ENCODE measurements at regions not wholly inside any gene's neighbourhood (a gene's known extent, or its start where the extent isn't known, plus 50 kb on each side); places are given as distances from the start of the nearest gene placed in this dataset.

DNA sequence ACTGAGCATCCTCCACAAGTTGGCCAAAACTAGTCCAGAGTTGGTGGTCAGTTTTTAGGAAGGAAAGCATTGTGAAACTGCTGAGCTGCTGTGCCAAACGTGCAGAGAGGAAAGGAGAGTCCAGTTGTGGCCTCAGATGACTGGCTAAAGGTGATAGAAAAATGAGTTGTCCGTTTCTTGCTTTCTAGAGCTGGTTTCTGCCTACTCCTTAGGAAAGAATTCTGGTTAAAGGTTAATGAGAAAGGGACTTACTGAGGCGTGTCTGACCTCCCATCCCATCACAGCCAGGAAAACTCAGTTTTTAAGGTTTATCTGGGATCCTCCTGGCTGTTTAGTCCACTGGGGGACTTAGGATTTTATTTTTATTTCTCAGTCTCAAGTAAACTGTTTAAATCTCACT lies 1186.3 kb downstream of the UQCRFS1 start:
- no peak for DNase-seq

- no peak for DNase-seq
Observed at GRCh38 chr19:28024920-28025319, 1188.0 kb downstream of the UQCRFS1 start.

GRCh38 chr19:28023064-28023463 lies 1189.9 kb downstream of the UQCRFS1 start:
- no peak for DNase-seq

GRCh38 chr19:28022506-28022905 lies 1190.4 kb downstream of the UQCRFS1 start:
- DNase-seq = no peak

- DNase-seq = no peak
Observed at GRCh38 chr19:28021259-28022185, 1191.4 kb downstream of the UQCRFS1 start.

DNA sequence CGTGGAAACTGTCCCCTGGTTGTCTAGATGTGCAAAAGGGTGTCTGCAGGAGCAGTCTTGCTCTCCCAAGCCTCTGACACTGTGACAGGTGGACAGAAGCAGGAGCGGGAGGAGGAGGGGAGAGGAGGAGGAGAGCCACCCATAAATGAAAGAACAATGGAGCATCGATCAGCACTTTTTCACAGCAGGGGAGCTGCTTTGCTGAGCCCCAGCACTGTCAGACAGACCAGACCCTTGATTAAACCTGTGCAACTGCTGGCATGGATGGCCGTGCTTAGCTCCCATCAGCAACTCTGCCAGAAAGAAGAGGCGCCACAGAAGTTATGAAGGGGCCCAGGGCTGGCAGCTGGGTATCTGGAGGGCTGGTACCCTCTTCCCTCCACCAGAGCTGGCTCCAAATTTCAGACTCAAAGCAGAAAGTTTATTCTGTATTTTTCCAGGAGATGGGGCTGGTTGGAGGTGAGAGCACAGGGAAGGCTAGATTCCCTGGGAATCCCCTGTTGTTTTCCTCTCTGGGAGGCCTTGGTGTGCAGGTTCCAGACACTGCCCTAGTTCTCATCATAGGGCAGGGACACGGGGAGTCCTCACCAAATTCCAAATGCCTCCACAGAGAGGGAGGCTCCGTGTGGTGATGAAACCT lies 1192.2 kb downstream of the UQCRFS1 start:
- DNase-seq = peak; percentile 0

DNA sequence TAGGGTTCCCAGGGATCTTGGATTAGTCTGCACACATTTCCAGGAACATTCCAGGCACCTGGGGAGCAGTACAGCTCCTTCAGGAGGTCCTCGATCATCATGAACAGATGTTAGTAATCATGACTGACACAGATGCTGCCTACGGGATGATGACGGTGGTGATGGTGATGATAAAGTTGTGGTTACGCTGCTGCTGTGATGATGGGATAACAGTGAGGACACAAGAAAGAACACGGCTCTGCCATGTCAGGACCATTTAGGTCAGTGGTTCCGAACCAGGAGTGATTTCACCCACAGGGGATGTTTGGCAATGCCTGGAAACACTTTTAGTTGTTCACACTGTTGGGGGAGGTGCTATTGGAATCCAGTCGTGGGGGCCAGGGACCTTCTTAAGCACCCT lies 1193.0 kb downstream of the UQCRFS1 start:
- DNase-seq = no peak

DNA sequence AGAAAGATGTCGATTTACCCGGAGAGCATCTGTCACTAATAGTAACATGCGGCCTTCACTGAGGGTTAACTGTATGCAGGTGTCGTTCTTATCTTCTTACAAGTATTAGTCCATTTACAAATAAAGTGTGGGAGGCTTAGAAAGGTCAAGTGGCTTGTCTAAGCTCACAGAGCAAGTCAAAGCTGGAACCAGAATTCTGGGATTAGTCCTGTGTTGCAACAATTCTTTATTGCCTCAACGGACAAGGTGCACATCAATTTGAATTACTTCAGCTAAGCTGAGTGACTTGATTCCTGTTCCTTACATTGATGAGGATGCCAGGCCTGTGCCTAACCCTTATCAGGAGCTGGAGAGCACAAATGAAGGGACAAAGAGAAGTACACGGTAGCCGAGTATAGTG lies 1193.6 kb downstream of the UQCRFS1 start:
- DNase-seq = no peak

DNA sequence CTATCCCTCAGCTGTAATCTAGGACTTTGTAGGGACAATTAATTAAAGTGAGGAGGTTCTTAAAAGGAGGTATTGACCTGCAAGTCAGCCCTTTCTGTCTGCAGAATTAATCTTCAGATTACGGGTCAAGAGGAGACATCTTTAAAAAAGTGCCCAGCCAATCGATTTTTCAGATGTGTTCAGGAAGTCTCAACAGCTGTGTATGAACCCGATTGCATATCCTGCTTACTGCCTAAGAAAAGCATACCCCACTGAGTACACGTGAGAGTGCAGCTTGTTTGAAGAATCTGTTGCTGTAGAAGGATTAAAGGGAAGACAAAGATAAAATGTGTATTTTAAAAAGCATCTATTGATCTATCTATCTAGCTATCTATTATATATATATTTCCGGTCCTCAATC lies 1194.5 kb downstream of the UQCRFS1 start:
- DNase-seq = no peak

GRCh38 chr19:28014615-28015405 lies 1198.1 kb downstream of the UQCRFS1 start:
- no peak for DNase-seq

DNA sequence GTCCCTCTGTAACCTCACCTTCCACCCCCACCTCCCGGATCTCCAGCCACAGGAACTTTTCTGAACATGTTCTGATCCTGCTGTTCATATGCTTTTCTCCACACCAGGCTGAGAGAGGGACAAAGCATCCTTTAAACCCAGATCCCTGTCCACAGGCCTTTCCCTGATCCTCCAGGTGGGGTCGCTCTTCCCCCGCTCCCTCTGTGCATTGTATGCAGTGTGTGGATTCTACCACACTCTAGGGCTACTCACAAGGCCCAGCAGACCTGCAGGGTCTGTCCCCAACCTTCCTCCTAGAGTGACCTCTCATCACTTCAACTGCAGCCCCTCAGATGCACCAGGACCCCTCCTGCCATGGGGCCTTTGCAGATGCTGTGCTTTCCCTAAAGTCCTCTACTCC lies 1200.6 kb downstream of the UQCRFS1 start:
- DNase-seq = no peak

DNA sequence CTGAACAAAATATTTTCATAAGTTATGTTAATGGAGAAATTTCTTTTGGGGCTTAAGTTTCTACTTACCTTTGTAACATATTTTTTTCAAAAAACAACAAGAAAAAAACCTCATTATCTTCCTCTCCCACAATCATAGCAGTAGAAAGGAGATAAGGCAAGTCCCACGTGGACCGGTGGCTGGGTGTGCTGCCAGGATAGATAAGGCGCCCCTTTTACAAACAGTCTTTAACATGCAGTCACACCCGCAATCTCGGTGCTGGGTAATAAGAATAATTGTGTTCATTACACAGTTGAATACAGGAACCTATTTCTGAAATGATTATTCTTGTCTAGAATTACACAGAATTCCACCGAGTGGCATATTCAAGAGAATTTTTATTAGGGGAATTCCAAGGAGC lies 1202.3 kb downstream of the UQCRFS1 start:
- no peak for DNase-seq

DNA sequence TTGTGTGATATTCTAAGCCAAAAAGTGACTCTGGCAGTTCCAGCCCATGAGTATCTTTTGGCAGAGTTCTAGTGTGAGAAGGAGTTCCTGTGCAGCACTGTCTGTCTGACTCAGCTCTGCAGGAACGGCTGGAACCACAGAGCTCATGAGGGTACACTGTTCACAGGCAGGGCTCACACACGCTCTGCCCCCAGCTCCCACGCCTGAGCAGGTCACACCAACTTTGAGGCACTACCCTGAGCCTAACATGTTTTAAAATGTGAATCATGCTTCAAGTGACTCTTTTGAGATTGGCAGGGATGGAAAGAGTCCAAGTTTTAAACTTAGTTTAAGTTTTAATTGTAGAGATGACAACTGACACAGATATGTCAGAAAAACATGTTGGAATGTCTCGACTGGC lies 1203.3 kb downstream of the UQCRFS1 start:
- no peak for DNase-seq

GRCh38 chr19:28008695-28009094 lies 1204.3 kb downstream of the UQCRFS1 start:
- DNase-seq = no peak

DNA sequence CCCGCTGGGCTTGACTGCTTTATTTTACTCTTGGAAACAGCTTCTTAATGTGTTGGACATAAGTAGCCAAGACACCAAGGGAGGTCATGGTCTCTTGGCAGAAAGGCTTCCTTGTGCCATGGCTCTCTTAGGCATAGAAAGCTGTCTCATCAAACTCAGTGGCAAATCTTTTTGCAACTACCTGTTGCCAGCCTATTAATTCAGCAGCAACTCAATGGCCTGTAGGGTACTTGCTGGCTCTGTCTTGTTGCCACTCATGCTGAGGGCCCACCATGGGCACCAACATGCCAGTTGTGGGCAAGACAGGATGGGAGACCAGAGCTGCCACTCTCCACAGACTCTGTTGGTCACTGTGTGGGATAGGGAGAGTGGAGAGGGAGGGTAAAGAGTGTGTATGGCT lies 1209.4 kb downstream of the UQCRFS1 start:
- no peak for DNase-seq

DNA sequence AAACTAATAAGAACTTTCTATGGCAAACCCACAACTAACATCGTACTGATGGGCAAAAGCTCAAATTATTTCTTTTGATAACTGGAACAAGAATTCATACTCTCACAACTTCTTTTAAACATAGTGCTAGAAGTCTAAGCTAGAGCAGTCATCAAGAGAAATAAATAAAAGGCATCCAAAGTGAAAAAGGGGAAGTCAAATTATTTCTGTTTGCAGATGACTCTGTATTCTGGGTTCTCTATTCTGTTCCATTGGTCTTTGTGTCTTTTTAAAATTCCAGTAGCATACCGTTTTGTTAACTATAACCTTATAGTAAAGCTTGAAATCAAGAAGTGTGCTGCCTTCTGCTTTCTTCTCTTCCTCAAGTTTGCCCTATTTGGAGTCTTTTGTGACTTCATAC lies 1215.9 kb downstream of the UQCRFS1 start:
- DNase-seq = no peak

DNA sequence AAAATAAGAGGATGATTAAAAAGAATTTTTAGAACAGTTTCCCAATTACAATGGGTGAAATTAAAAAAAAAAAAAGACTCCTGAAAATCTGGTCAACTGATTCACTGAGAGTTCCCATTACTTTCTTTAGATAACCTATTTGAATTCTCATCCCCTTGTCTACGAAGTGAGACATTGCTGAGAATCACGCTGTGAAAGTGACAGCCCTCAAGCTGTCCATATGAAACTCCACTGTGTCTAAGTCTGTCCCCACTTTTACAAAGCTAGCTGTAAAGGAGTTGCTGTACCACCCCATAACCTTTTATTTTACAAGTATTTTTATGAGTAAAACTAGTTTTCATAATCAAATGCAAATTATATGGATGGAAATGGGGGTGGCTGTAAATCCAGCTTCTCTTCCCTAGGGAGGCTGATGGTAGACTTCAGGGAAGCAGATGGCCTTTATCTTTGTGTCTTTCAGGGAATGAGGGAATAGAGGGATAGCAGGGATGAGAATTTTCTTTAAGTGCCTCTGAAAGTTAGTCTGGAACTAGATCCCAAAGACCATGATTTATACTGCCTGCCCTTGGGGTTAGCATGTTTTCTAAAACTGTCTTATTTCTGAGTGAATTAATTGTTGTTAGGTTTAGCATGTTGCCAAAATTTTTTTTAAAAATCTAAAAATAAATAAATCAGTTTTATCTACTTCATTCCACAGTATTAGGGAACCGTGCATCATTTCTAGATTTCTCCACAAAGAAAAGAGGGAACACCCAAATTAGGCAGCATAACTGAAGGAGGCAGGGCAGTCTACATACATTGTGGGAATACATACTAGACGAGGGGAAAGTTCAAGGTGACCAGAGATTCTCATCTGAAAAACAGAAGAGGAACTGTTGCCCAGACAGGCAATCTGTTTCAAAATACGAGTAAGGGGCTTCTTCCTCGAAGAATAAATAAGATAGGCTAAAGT lies 1219.1 kb downstream of the UQCRFS1 start:
- no peak for DNase-seq

GRCh38 chr19:27986299-27986698 lies 1226.7 kb downstream of the UQCRFS1 start:
- DNase-seq = no peak

DNA sequence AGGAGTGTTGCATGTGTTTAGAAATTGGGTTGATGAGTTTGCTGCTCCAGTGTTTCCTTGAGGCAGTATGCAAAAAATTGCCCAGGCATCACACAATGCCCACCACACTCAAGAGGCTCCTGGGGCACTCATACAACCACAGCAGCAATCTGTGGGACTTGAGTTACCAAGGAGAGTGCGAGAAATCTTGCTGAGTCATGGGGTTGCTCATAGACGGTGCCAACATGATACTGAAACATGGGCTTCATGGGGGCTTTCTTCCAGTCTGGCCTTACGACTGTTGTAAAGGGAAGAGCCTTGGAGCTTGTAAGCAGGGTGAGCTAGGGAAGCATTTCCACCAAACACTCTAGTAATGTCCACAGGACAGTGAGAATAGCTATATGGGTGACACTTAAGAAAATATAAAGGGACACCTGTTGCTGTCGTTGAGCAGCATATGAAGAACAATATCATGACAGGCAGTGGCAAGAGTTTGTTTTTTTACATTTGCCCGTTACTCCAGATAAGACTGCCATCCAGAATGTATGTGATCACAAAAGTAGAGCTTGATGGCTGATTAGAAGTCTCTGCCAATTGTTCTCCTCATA lies 1237.4 kb downstream of the UQCRFS1 start:
- DNase-seq = no peak

GRCh38 chr19:27974082-27974513 lies 1238.9 kb downstream of the UQCRFS1 start:
- DNase-seq = peak; percentile 29

GRCh38 chr19:27972291-27973040 lies 1240.5 kb downstream of the UQCRFS1 start:
- DNase-seq = no peak

Measured in NCI-H1092 treated with DMSO at 0.1 percent for 48 hours (cell line).